ENCODE measurements at regions not wholly inside any gene's neighbourhood (a gene's known extent, or its start where the extent isn't known, plus 50 kb on each side); places are given as distances from the start of the nearest gene placed in this dataset.

DNA sequence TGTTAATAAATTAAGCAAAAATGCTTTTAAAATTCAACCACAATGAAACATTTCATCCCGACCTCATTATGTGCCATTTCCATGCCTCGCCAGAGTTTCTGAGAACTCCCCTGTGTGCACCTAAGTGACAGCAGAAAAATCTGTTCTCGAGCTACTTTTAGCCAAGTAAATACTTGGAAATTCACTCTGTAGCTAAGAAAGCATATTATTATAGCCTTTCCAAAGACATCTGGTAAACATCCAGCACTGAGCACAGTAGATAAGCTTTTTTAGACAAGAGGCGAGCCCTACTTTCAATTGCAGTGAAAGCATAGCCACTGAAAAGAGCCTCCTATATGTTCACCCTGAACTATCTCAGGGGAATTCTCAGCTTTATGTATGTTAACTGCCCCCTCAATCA, 242.8 kb upstream of the PSMD7 start:
- no TSS peak for BruUV-seq (replicated peaks)
- no peaks in the 10 kb centered on the region for H3K27me3 ChIP-seq (ENCODE audit: insufficient read depth, low read length)
- no peak for DNase-seq (ENCODE audit: low read depth, low spot score)
- no peak overlapping the region for H3K9ac ChIP-seq (ENCODE audit: low read length)
- TF ChIP-seq EZH2 (IDR thresholded peaks at IDR 0.05) (no peak), YY1 (IDR thresholded peaks at IDR 0.05; ENCODE audit: extremely low read depth, insufficient replicate concordance, low read depth, low read length) (no peak), POLR2A (IDR thresholded peaks at IDR 0.05; ENCODE audit: borderline replicate concordance, extremely low read depth, insufficient read depth, insufficient read length) (no peak), ZBTB33 (IDR thresholded peaks at IDR 0.05; ENCODE audit: extremely low read depth, insufficient replicate concordance, low read length) (no peak), RAD21 (IDR thresholded peaks at IDR 0.05; ENCODE audit: low read depth) (no peak), REST (IDR thresholded peaks at IDR 0.05; ENCODE audit: low read depth) (no peak), SP1 (IDR thresholded peaks at IDR 0.05; ENCODE audit: low read depth) (no peak), ELF1 (IDR thresholded peaks at IDR 0.05; ENCODE audit: borderline replicate concordance, low read depth) (no peak), POLR2AphosphoS5 (IDR thresholded peaks at IDR 0.05; ENCODE audit: low read depth, low read length) (no peak), TCF7L2 (IDR thresholded peaks at IDR 0.05; ENCODE audit: borderline replicate concordance, extremely low read depth, insufficient read depth, insufficient read length) (no peak), CBX3 (IDR thresholded peaks at IDR 0.05; ENCODE audit: low read depth) (no peak), CEBPB (IDR thresholded peaks at IDR 0.05; ENCODE audit: low read depth) (no peak)
- TF ChIP-seq, protein P1, sequence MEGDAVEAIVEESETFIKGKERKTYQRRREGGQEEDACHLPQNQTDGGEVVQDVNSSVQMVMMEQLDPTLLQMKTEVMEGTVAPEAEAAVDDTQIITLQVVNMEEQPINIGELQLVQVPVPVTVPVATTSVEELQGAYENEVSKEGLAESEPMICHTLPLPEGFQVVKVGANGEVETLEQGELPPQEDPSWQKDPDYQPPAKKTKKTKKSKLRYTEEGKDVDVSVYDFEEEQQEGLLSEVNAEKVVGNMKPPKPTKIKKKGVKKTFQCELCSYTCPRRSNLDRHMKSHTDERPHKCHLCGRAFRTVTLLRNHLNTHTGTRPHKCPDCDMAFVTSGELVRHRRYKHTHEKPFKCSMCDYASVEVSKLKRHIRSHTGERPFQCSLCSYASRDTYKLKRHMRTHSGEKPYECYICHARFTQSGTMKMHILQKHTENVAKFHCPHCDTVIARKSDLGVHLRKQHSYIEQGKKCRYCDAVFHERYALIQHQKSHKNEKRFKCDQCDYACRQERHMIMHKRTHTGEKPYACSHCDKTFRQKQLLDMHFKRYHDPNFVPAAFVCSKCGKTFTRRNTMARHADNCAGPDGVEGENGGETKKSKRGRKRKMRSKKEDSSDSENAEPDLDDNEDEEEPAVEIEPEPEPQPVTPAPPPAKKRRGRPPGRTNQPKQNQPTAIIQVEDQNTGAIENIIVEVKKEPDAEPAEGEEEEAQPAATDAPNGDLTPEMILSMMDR (IDR thresholded peaks at IDR 0.05 in 2 of 3, conservative IDR thresholded peaks at IDR 0.05 in 1 of 3; ENCODE audit: borderline replicate concordance in 1 of 3, insufficient read depth in 1 of 3, low read depth in 2 of 3, low read length in 2 of 3), result no peak
- no peaks in the 10 kb centered on the region for H3K36me3 ChIP-seq (ENCODE audit: control insufficient read depth in 1 of 2, insufficient read depth in 2 of 2, low read length in 2 of 2)
- no peaks in the 10 kb centered on the region for H3K4me1 ChIP-seq (ENCODE audit: control insufficient read depth in 1 of 2, insufficient read depth in 2 of 2, low read length in 2 of 2)
- no peak overlapping the region for H2AFZ ChIP-seq (ENCODE audit: low read depth, low read length, poor library complexity, severe bottlenecking)
- intact Hi-C loops (cut with micrococcal nuclease), result no loop called here
- H3K27ac ChIP-seq (ENCODE audit: low read depth, low read length), result no peak overlapping the region
- H3K9me3 ChIP-seq (ENCODE audit: control insufficient read depth in 1 of 2, insufficient read depth in 1 of 2, low read depth in 1 of 2, low read length in 2 of 2), result no peaks in the 10 kb centered on the region
- CTCF ChIA-PET, result no interaction called here
- no peak overlapping the region for H3K4me2 ChIP-seq (ENCODE audit: low read length)
- RAD21 ChIA-PET (ENCODE audit: low non-redundant PET in 1 of 2, low total read pairs in 2 of 2, uncharacterized antibody in 2 of 2, unreplicated experiment in 2 of 2), result no interaction called here
- ATAC-seq, result no peak
- POLR2A ChIA-PET, result no interaction called here
- no peak overlapping the region for H3K4me3 ChIP-seq (replicated peaks in 1 of 2; ENCODE audit: low read depth in 1 of 2, low read length in 2 of 2)
- no peaks in the 10 kb centered on the region for H4K20me1 ChIP-seq (ENCODE audit: insufficient read depth)
- H3K9me2 ChIP-seq (ENCODE audit: insufficient read depth), result no peaks in the 10 kb centered on the region
- H3K79me2 ChIP-seq (ENCODE audit: insufficient read depth, low read length), result no peaks in the 10 kb centered on the region
